ENCODE measurements at regions not wholly inside any gene's neighbourhood (a gene's known extent, or its start where the extent isn't known, plus 50 kb on each side); places are given as distances from the start of the nearest gene placed in this dataset.

GRCh38 chr9:108549184-108549583 lies 306.6 kb downstream of the ACTL7B start:
- no peaks in the 10 kb centered on the region for H3K36me3 ChIP-seq (ENCODE audit: control insufficient read depth, insufficient read depth, low read length)
- no peaks in the 10 kb centered on the region for H3K27me3 ChIP-seq (ENCODE audit: control insufficient read depth, insufficient read depth, low read length)
- peaks cover 8% of the 10 kb centered on the region; the same call in 1 of the 2 replicates for H3K4me1 ChIP-seq (ENCODE audit: control insufficient read depth, insufficient read depth, low read length)
- H3K4me3 ChIP-seq (ENCODE audit: low read depth, low read length) = no peak overlapping the region
- no peak overlapping the region for H3K27ac ChIP-seq (ENCODE audit: low read depth, low read length)
- H3K9ac ChIP-seq (ENCODE audit: low read length) = no peak overlapping the region
- H3K9me3 ChIP-seq (ENCODE audit: control insufficient read depth, insufficient read depth, low read depth, low read length) = no peaks in the 10 kb centered on the region

- Histone ChIP-seq H3K4me1 (ENCODE audit: control insufficient read depth, insufficient read depth, low read length) (peaks cover 16% of the 10 kb centered on the region; the same call in 1 of the 2 replicates), H3K36me3 (ENCODE audit: control insufficient read depth, insufficient read depth, low read length) (no peaks in the 10 kb centered on the region), H3K27ac (ENCODE audit: low read depth, low read length) (no peak overlapping the region), H3K4me3 (ENCODE audit: low read depth, low read length) (no peak overlapping the region), H3K27me3 (ENCODE audit: control insufficient read depth, insufficient read depth, low read length) (no peaks in the 10 kb centered on the region), H3K9ac (ENCODE audit: low read length) (no peak overlapping the region), H3K9me3 (ENCODE audit: control insufficient read depth, insufficient read depth, low read depth, low read length) (no peaks in the 10 kb centered on the region)
Observed at GRCh38 chr9:108547411-108548135, 308.2 kb downstream of the ACTL7B start.

- H3K4me1 ChIP-seq (ENCODE audit: control insufficient read depth, insufficient read depth, low read length) = peaks cover 13% of the 10 kb centered on the region; the same call in 1 of the 2 replicates
- no peak overlapping the region for H3K4me3 ChIP-seq (ENCODE audit: low read depth, low read length)
- no peaks in the 10 kb centered on the region for H3K27me3 ChIP-seq (ENCODE audit: control insufficient read depth, insufficient read depth, low read length)
- H3K9me3 ChIP-seq (ENCODE audit: control insufficient read depth, insufficient read depth, low read depth, low read length) = no peaks in the 10 kb centered on the region
- H3K36me3 ChIP-seq (ENCODE audit: control insufficient read depth, insufficient read depth, low read length) = no peaks in the 10 kb centered on the region
- H3K9ac ChIP-seq (ENCODE audit: low read length) = no peak overlapping the region
- H3K27ac ChIP-seq (ENCODE audit: low read depth, low read length) = no peak overlapping the region
Observed at GRCh38 chr9:108546215-108546614, 309.6 kb downstream of the ACTL7B start.

- Histone ChIP-seq H3K4me3 (ENCODE audit: low read depth, low read length) (no peak overlapping the region), H3K4me1 (ENCODE audit: control insufficient read depth, insufficient read depth, low read length) (peaks cover 10% of the 10 kb centered on the region; the same call in 1 of the 2 replicates), H3K9me3 (ENCODE audit: control insufficient read depth, insufficient read depth, low read depth, low read length) (no peaks in the 10 kb centered on the region), H3K27ac (ENCODE audit: low read depth, low read length) (no peak overlapping the region), H3K36me3 (ENCODE audit: control insufficient read depth, insufficient read depth, low read length) (no peaks in the 10 kb centered on the region), H3K27me3 (ENCODE audit: control insufficient read depth, insufficient read depth, low read length) (no peaks in the 10 kb centered on the region), H3K9ac (ENCODE audit: low read length) (no peak overlapping the region)
Observed at GRCh38 chr9:108545436-108545835, 310.4 kb downstream of the ACTL7B start.

- no peaks in the 10 kb centered on the region for H3K36me3 ChIP-seq (ENCODE audit: control insufficient read depth, insufficient read depth, low read length)
- H3K9me3 ChIP-seq (ENCODE audit: control insufficient read depth, insufficient read depth, low read depth, low read length) = no peaks in the 10 kb centered on the region
- peaks cover 10% of the 10 kb centered on the region; the same call in 1 of the 2 replicates for H3K4me1 ChIP-seq (ENCODE audit: control insufficient read depth, insufficient read depth, low read length)
- no peak overlapping the region for H3K4me3 ChIP-seq (ENCODE audit: low read depth, low read length)
- H3K27me3 ChIP-seq (ENCODE audit: control insufficient read depth, insufficient read depth, low read length) = no peaks in the 10 kb centered on the region
- H3K27ac ChIP-seq (ENCODE audit: low read depth, low read length) = no peak overlapping the region
- no peak overlapping the region for H3K9ac ChIP-seq (ENCODE audit: low read length)
Observed at GRCh38 chr9:108544866-108545265, 310.9 kb downstream of the ACTL7B start.

GRCh38 chr9:108543251-108543778 lies 312.5 kb downstream of the ACTL7B start:
- Histone ChIP-seq H3K36me3 (ENCODE audit: control insufficient read depth, insufficient read depth, low read length) (no peaks in the 10 kb centered on the region), H3K4me1 (ENCODE audit: control insufficient read depth, insufficient read depth, low read length) (peaks cover 9% of the 10 kb centered on the region; the same call in 1 of the 2 replicates), H3K9me3 (ENCODE audit: control insufficient read depth, insufficient read depth, low read depth, low read length) (no peaks in the 10 kb centered on the region), H3K27ac (ENCODE audit: low read depth, low read length) (no peak overlapping the region), H3K4me3 (ENCODE audit: low read depth, low read length) (no peak overlapping the region), H3K27me3 (ENCODE audit: control insufficient read depth, insufficient read depth, low read length) (no peaks in the 10 kb centered on the region), H3K9ac (ENCODE audit: low read length) (no peak overlapping the region)

GRCh38 chr9:108537756-108538155 lies 318.0 kb downstream of the ACTL7B start:
- no peak overlapping the region for H3K9ac ChIP-seq (ENCODE audit: low read length)
- H3K9me3 ChIP-seq (ENCODE audit: control insufficient read depth, insufficient read depth, low read depth, low read length) = no peaks in the 10 kb centered on the region
- H3K27ac ChIP-seq (ENCODE audit: low read depth, low read length) = no peak overlapping the region
- no peaks in the 10 kb centered on the region for H3K27me3 ChIP-seq (ENCODE audit: control insufficient read depth, insufficient read depth, low read length)
- H3K36me3 ChIP-seq (ENCODE audit: control insufficient read depth, insufficient read depth, low read length) = no peaks in the 10 kb centered on the region
- H3K4me1 ChIP-seq (ENCODE audit: control insufficient read depth, insufficient read depth, low read length) = 0 out of 2 replicates have a peak, but pooled peaks cover under 1% of the 10 kb centered on the region
- H3K4me3 ChIP-seq (ENCODE audit: low read depth, low read length) = no peak overlapping the region

- H3K27ac ChIP-seq (ENCODE audit: low read depth, low read length) = no peak overlapping the region
- no peaks in the 10 kb centered on the region for H3K36me3 ChIP-seq (ENCODE audit: control insufficient read depth, insufficient read depth, low read length)
- no peak overlapping the region for H3K4me3 ChIP-seq (ENCODE audit: low read depth, low read length)
- no peak overlapping the region for H3K9ac ChIP-seq (ENCODE audit: low read length)
- H3K27me3 ChIP-seq (ENCODE audit: control insufficient read depth, insufficient read depth, low read length) = no peaks in the 10 kb centered on the region
- H3K4me1 ChIP-seq (ENCODE audit: control insufficient read depth, insufficient read depth, low read length) = no peaks in the 10 kb centered on the region
- H3K9me3 ChIP-seq (ENCODE audit: control insufficient read depth, insufficient read depth, low read depth, low read length) = no peaks in the 10 kb centered on the region
Observed at GRCh38 chr9:108536836-108537601, 318.8 kb downstream of the ACTL7B start.

GRCh38 chr9:108535526-108535925 lies 320.3 kb downstream of the ACTL7B start:
- H3K9ac ChIP-seq (ENCODE audit: low read length) = no peak overlapping the region
- no peaks in the 10 kb centered on the region for H3K36me3 ChIP-seq (ENCODE audit: control insufficient read depth, insufficient read depth, low read length)
- no peaks in the 10 kb centered on the region for H3K4me1 ChIP-seq (ENCODE audit: control insufficient read depth, insufficient read depth, low read length)
- H3K9me3 ChIP-seq (ENCODE audit: control insufficient read depth, insufficient read depth, low read depth, low read length) = no peaks in the 10 kb centered on the region
- no peak overlapping the region for H3K4me3 ChIP-seq (ENCODE audit: low read depth, low read length)
- no peak overlapping the region for H3K27ac ChIP-seq (ENCODE audit: low read depth, low read length)
- no peaks in the 10 kb centered on the region for H3K27me3 ChIP-seq (ENCODE audit: control insufficient read depth, insufficient read depth, low read length)

GRCh38 chr9:108534741-108535140 lies 321.0 kb downstream of the ACTL7B start:
- H3K4me3 ChIP-seq (ENCODE audit: low read depth, low read length) = no peak overlapping the region
- H3K27ac ChIP-seq (ENCODE audit: low read depth, low read length) = no peak overlapping the region
- no peak overlapping the region for H3K9ac ChIP-seq (ENCODE audit: low read length)
- no peaks in the 10 kb centered on the region for H3K4me1 ChIP-seq (ENCODE audit: control insufficient read depth, insufficient read depth, low read length)
- H3K36me3 ChIP-seq (ENCODE audit: control insufficient read depth, insufficient read depth, low read length) = no peaks in the 10 kb centered on the region
- no peaks in the 10 kb centered on the region for H3K27me3 ChIP-seq (ENCODE audit: control insufficient read depth, insufficient read depth, low read length)
- peaks cover 3% of the 10 kb centered on the region; the same call in 1 of the 2 replicates for H3K9me3 ChIP-seq (ENCODE audit: control insufficient read depth, insufficient read depth, low read depth, low read length)

- Histone ChIP-seq H3K4me1 (ENCODE audit: control insufficient read depth, insufficient read depth, low read length) (no peaks in the 10 kb centered on the region), H3K36me3 (ENCODE audit: control insufficient read depth, insufficient read depth, low read length) (no peaks in the 10 kb centered on the region), H3K9ac (ENCODE audit: low read length) (no peak overlapping the region), H3K27ac (ENCODE audit: low read depth, low read length) (no peak overlapping the region), H3K27me3 (ENCODE audit: control insufficient read depth, insufficient read depth, low read length) (no peaks in the 10 kb centered on the region), H3K4me3 (ENCODE audit: low read depth, low read length) (no peak overlapping the region), H3K9me3 (ENCODE audit: control insufficient read depth, insufficient read depth, low read depth, low read length) (peaks cover 3% of the 10 kb centered on the region; the same call in 1 of the 2 replicates)
Observed at GRCh38 chr9:108530141-108530540, 325.6 kb downstream of the ACTL7B start.

Data from HUES6 (cell line).